ENCODE measurements at regions not wholly inside any gene's neighbourhood (a gene's known extent, or its start where the extent isn't known, plus 50 kb on each side); places are given as distances from the start of the nearest gene placed in this dataset.

GRCh38 chr4:32169841-32170240 lies 1449.7 kb downstream of the PCDH7 start:
- TF ChIP-seq CTCF (IDR thresholded peaks at IDR 0.05 in 4 of 5, conservative IDR thresholded peaks at IDR 0.05 in 1 of 5) (no peak), POLR2A (IDR thresholded peaks at IDR 0.05) (no peak)
